Mesenchymal stem cell (in vitro differentiated cells and primary cell): ENCODE measurements at regions not wholly inside any gene's neighbourhood (a gene's known extent, or its start where the extent isn't known, plus 50 kb on each side); places are given as distances from the start of the nearest gene placed in this dataset.
A peak's percentile ranks its signal among the peaks of the same experiment; 100 is the strongest.

ENCODE experiments used
- DNase-seq: peaks from one replicate; pipeline ENCODE4 v3.0.0-alpha.2; 2013
- H2AFZ ChIP-seq: one replicate; pipeline ENCODE4 v1.6.1; 2013; ENCODE audit warnings: low read depth, mild to moderate bottlenecking, control low read depth, inconsistent platforms, low read length, moderate library complexity
- H2AK5ac ChIP-seq: 2 replicates; pipeline ENCODE4 v1.6.1; 2013; ENCODE audit warnings: low read length, moderate library complexity, mild to moderate bottlenecking, inconsistent platforms; ENCODE audit not compliant: severe bottlenecking
- H2BK120ac ChIP-seq: one replicate; pipeline ENCODE4 v1.6.1; 2013; ENCODE audit warnings: low read depth, mild to moderate bottlenecking, inconsistent platforms, low read length, moderate library complexity
- H2BK12ac ChIP-seq, 2 experiments: one replicate each; pipeline ENCODE4 v1.6.1; 2013; ENCODE audit warnings: inconsistent platforms in 2 of 2, low read length in 2 of 2, mild to moderate bottlenecking in 2 of 2, moderate library complexity in 2 of 2, control low read depth in 1 of 2
- H2BK15ac ChIP-seq: one replicate; pipeline ENCODE4 v1.6.1; 2013; ENCODE audit warnings: mild to moderate bottlenecking, low read depth, inconsistent platforms; ENCODE audit not compliant: poor library complexity, severe bottlenecking
- H2BK5ac ChIP-seq: 2 replicates; pipeline ENCODE4 v1.6.1; 2013; ENCODE audit warnings: low read depth, mild to moderate bottlenecking, low read length, control low read depth, inconsistent platforms; ENCODE audit not compliant: poor library complexity, severe bottlenecking
- H3K14ac ChIP-seq, 2 experiments: one replicate each; pipeline ENCODE4 v1.6.1; 2013; ENCODE audit warnings: inconsistent platforms in 2 of 2, low read length in 2 of 2, control low read depth in 1 of 2, mild to moderate bottlenecking in 1 of 2, moderate library complexity in 1 of 2
- H3K18ac ChIP-seq, 2 experiments: one replicate each; pipeline ENCODE4 v1.6.1; 2013; ENCODE audit warnings: inconsistent platforms in 2 of 2, low read length in 2 of 2, control low read depth in 1 of 2, low read depth in 1 of 2, mild to moderate bottlenecking in 1 of 2
- H3K23ac ChIP-seq, 2 experiments: one replicate each; pipeline ENCODE4 v1.6.1; 2013; ENCODE audit warnings: inconsistent platforms in 2 of 2, low read length in 2 of 2, mild to moderate bottlenecking in 2 of 2, moderate library complexity in 2 of 2, control low read depth in 1 of 2
- H3K27ac ChIP-seq: 2 replicates; pipeline ENCODE4 v1.5.1; 2013; ENCODE audit warnings: mild to moderate bottlenecking, moderate library complexity, low read length, control low read depth, inconsistent platforms; ENCODE audit not compliant: poor library complexity, severe bottlenecking
- H3K27me3 ChIP-seq, 2 experiments: 2 replicates each; pipeline versions ENCODE4 v1.6.1 to v1.7.0; 2013; ENCODE audit warnings: low read length in 2 of 2, mild to moderate bottlenecking in 2 of 2, moderate library complexity in 2 of 2, control low read depth in 1 of 2, inconsistent platforms in 1 of 2; ENCODE audit not compliant: control insufficient read depth in 1 of 2, insufficient read depth in 1 of 2
- H3K36me3 ChIP-seq, 2 experiments: 2 replicates each; pipeline versions ENCODE4 v1.6.1 to v1.7.0; 2013; ENCODE audit warnings: low read length in 2 of 2, control low read depth in 1 of 2, inconsistent platforms in 1 of 2, low read depth in 1 of 2, mild to moderate bottlenecking in 1 of 2; ENCODE audit not compliant: insufficient read depth in 2 of 2, control insufficient read depth in 1 of 2
- H3K4ac ChIP-seq, 2 experiments: one replicate each; pipeline ENCODE4 v1.6.1; 2013; ENCODE audit warnings: inconsistent platforms in 2 of 2, low read length in 2 of 2, mild to moderate bottlenecking in 2 of 2, moderate library complexity in 2 of 2, control low read depth in 1 of 2, low read depth in 1 of 2
- H3K4me1 ChIP-seq: 2 replicates; pipeline ENCODE4 v1.6.1; 2013; ENCODE audit warnings: low read depth, low read length, control low read depth; ENCODE audit not compliant: control insufficient read depth, insufficient read depth
- H3K4me2 ChIP-seq: 2 replicates; pipeline ENCODE4 v1.6.1; 2013; ENCODE audit warnings: low read length, mild to moderate bottlenecking, inconsistent platforms; ENCODE audit not compliant: poor library complexity, severe bottlenecking
- H3K4me3 ChIP-seq, 2 experiments: 2 replicates each; pipeline versions ENCODE4 v1.5.1 to v1.7.0; 2013; ENCODE audit warnings: low read length in 2 of 2, mild to moderate bottlenecking in 2 of 2, control low read depth in 1 of 2, low read depth in 1 of 2; ENCODE audit not compliant: insufficient read depth in 1 of 2
- H3K79me1 ChIP-seq: replicated peaks from 2 replicates; pipeline ENCODE4 v1.6.1; 2013; ENCODE audit warnings: mild to moderate bottlenecking, control low read depth, low read length, inconsistent platforms; ENCODE audit not compliant: poor library complexity, severe bottlenecking
- H3K9ac ChIP-seq: 2 replicates; pipeline ENCODE4 v1.7.0; 2013; ENCODE audit warnings: mild to moderate bottlenecking, low read length, moderate library complexity
- H3K9me3 ChIP-seq: 2 replicates; pipeline ENCODE4 v1.7.0; 2013; ENCODE audit warnings: mild to moderate bottlenecking, low read length; ENCODE audit not compliant: control insufficient read depth
- H4K8ac ChIP-seq: one replicate; pipeline ENCODE4 v1.6.1; 2013; ENCODE audit warnings: inconsistent platforms, mild to moderate bottlenecking, low read length, moderate library complexity
- H4K91ac ChIP-seq: one replicate; pipeline ENCODE4 v1.6.1; 2013; ENCODE audit warnings: mild to moderate bottlenecking, low read length, inconsistent platforms
- WGBS: methylation state at CpG from one replicate; pipeline ENCODE4 v1.1.7; 2013; ENCODE audit warnings: mixed read lengths; 5-methylcytosine and 5-hydroxymethylcytosine counted together

GRCh38 chr3:5767304-5767703 is 579.8 kb downstream of the EDEM1 start:
- Histone ChIP-seq H3K4me3 (no peak overlapping the region), H3K9me3 (peaks cover 4% of the 10 kb centered on the region), H3K79me1 (no peaks in the 10 kb centered on the region), H4K8ac (no peak overlapping the region), H3K23ac (no peak overlapping the region), H3K18ac (no peak overlapping the region), H4K91ac (no peak overlapping the region), H3K4me1 (no peaks in the 10 kb centered on the region), H2BK12ac (no peak overlapping the region), H2AK5ac (no peak overlapping the region), H3K9ac (no peak overlapping the region), H3K4ac (no peak overlapping the region), H3K14ac (no peak overlapping the region), H3K36me3 (no peaks in the 10 kb centered on the region), H3K27ac (no peak overlapping the region), H2BK120ac (no peak overlapping the region), H2BK15ac (no peak overlapping the region), H3K27me3 (no peaks in the 10 kb centered on the region), H3K4me2 (no peak overlapping the region), H2AFZ (no peak overlapping the region), H2BK5ac (no peak overlapping the region)
- DNase-seq: no peak
- WGBS: 90% methylated on average over 2 of the region's 2 CpGs

- no peak overlapping the region for H3K4ac ChIP-seq
- H3K14ac ChIP-seq: no peak overlapping the region
- no peak overlapping the region for H3K23ac ChIP-seq
- no peaks in the 10 kb centered on the region for H3K79me1 ChIP-seq
- no peak overlapping the region for H2BK120ac ChIP-seq
- no peak for DNase-seq
- H3K4me1 ChIP-seq: no peaks in the 10 kb centered on the region
- no peak overlapping the region for H3K18ac ChIP-seq
- H2AFZ ChIP-seq: no peak overlapping the region
- no peak overlapping the region for H2AK5ac ChIP-seq
- no peaks in the 10 kb centered on the region for H3K36me3 ChIP-seq
- H3K9me3 ChIP-seq: no peaks in the 10 kb centered on the region
- no peak overlapping the region for H4K8ac ChIP-seq
- no peak overlapping the region for H3K9ac ChIP-seq
- no peaks in the 10 kb centered on the region for H3K27me3 ChIP-seq
- no peak overlapping the region for H2BK5ac ChIP-seq
- 79% methylated on average over 6 of the region's 6 CpGs for WGBS
- H3K27ac ChIP-seq: no peak overlapping the region
- H3K4me2 ChIP-seq: no peak overlapping the region
- no peak overlapping the region for H3K4me3 ChIP-seq
- no peak overlapping the region for H2BK15ac ChIP-seq
- H2BK12ac ChIP-seq: no peak overlapping the region
- H4K91ac ChIP-seq: no peak overlapping the region
These were observed 580.9 kb downstream of the EDEM1 start for GRCh38 chr3:5768281-5768945.

GRCh38 chr3:5769825-5770224 is 582.3 kb downstream of the EDEM1 start:
- Histone ChIP-seq H2AK5ac (no peak overlapping the region), H2BK12ac (no peak overlapping the region), H3K36me3 (no peaks in the 10 kb centered on the region), H4K8ac (no peak overlapping the region), H3K4me1 (no peaks in the 10 kb centered on the region), H3K4ac (no peak overlapping the region), H2AFZ (no peak overlapping the region), H3K27ac (no peak overlapping the region), H2BK15ac (no peak overlapping the region), H3K14ac (no peak overlapping the region), H2BK120ac (no peak overlapping the region), H3K79me1 (no peaks in the 10 kb centered on the region), H3K4me2 (no peak overlapping the region), H3K4me3 (no peak overlapping the region), H3K9ac (no peak overlapping the region), H2BK5ac (no peak overlapping the region), H3K23ac (no peak overlapping the region), H4K91ac (peak overlapping the region; percentile 27), H3K18ac (no peak overlapping the region), H3K27me3 (no peaks in the 10 kb centered on the region), H3K9me3 (no peaks in the 10 kb centered on the region)
- DNase-seq: no peak
- WGBS: 66% methylated on average over 5 of the region's 5 CpGs

- no peak overlapping the region for H3K4me3 ChIP-seq
- no peak overlapping the region for H4K8ac ChIP-seq
- H3K9ac ChIP-seq: no peak overlapping the region
- H3K23ac ChIP-seq: no peak overlapping the region
- no peak overlapping the region for H3K4me2 ChIP-seq
- no peak overlapping the region for H2BK5ac ChIP-seq
- no peak overlapping the region for H3K4ac ChIP-seq
- H2BK12ac ChIP-seq: no peak overlapping the region
- H2BK120ac ChIP-seq: no peak overlapping the region
- no peak overlapping the region for H2AK5ac ChIP-seq
- no peak overlapping the region for H2BK15ac ChIP-seq
- WGBS: 37% methylated on average over 7 of the region's 7 CpGs
- no peak overlapping the region for H4K91ac ChIP-seq
- H3K36me3 ChIP-seq: no peaks in the 10 kb centered on the region
- no peak overlapping the region for H3K18ac ChIP-seq
- H3K9me3 ChIP-seq: no peaks in the 10 kb centered on the region
- H3K4me1 ChIP-seq: no peaks in the 10 kb centered on the region
- DNase-seq: no peak
- H3K79me1 ChIP-seq: no peaks in the 10 kb centered on the region
- no peak overlapping the region for H2AFZ ChIP-seq
- H3K27me3 ChIP-seq: no peaks in the 10 kb centered on the region
- H3K14ac ChIP-seq: no peak overlapping the region
- H3K27ac ChIP-seq: no peak overlapping the region
These were observed 586.8 kb downstream of the EDEM1 start for GRCh38 chr3:5774337-5774736.
